SK-N-MC (cell line): ENCODE measurements at regions not wholly inside any gene's neighbourhood (a gene's known extent, or its start where the extent isn't known, plus 50 kb on each side); places are given as distances from the start of the nearest gene placed in this dataset.

Source experiments
- EZH2 ChIP-seq: fragments of 200-600 bp; sonication (generic); IDR thresholded peaks from one replicate; pipeline ENCODE4 v1.6.1; 2017; ENCODE audit warnings: antibody characterized with exemption
- FOXP2 ChIP-seq: optimal IDR thresholded peaks from 2 replicates; pipeline ENCODE3; 2011; ENCODE audit warnings: mild to moderate bottlenecking, moderate library complexity; ENCODE audit not compliant: insufficient read depth; ENCODE audit errors: extremely low read length, control extremely low read depth
- POLR2AphosphoS5 ChIP-seq: IDR thresholded peaks from 2 replicates; pipeline ENCODE4 v1.6.1; 2012; ENCODE audit warnings: mild to moderate bottlenecking, low read depth, low read length, borderline replicate concordance

GRCh38 chr15:77797270-77797669 is 164.6 kb upstream of the LINGO1 start:
- TF ChIP-seq POLR2AphosphoS5, result no peak
- no peak for TF ChIP-seq EZH2
- no peak for TF ChIP-seq FOXP2
